ENCODE measurements at regions not wholly inside any gene's neighbourhood (a gene's known extent, or its start where the extent isn't known, plus 50 kb on each side); places are given as distances from the start of the nearest gene placed in this dataset.
"Not testable (repeated sequence)": the region's sequence is repeated elsewhere in the genome, so short reads cannot be mapped to it uniquely, and the experiment has no call there.

DNA sequence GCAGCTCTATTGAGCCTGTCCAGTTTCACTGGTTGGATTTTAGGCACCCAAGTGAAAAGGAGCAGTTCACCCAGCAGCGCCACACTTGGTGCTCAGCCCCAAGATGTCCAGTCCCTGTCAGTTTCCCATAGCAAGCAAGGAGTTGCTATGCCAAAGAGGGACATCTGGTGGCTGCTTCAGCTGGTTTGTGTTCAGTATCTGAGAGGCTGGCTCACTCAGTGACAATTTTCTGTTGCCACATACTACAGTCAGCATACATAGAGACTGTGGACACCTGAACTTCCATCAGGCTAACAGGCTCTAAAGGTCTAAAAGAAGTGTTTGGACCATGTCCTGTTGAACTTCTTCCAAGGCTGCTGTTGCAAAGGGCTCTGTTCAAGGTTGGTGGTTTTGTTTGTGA is 453.9 kb downstream of the RPIA start:
- TF ChIP-seq POLR2A (IDR thresholded peaks at IDR 0.05; ENCODE audit: low read length); GATA1 (IDR thresholded peaks at IDR 0.05; ENCODE audit: low read depth, low read length): not testable (repeated sequence)
